NB4 (cell line): ENCODE measurements at regions not wholly inside any gene's neighbourhood (a gene's known extent, or its start where the extent isn't known, plus 50 kb on each side); places are given as distances from the start of the nearest gene placed in this dataset.

Source experiments
- POLR2A ChIP-seq: IDR thresholded peaks from 2 replicates; pipeline ENCODE4 v1.6.1; 2011; ENCODE audit warnings: mild to moderate bottlenecking; ENCODE audit not compliant: insufficient read length; ENCODE audit errors: extremely low read depth
- TF ChIP-seq, protein P1 (sequence below): IDR thresholded peaks from one replicate; pipeline ENCODE4 v1.5.1; 2012; ENCODE audit warnings: low read depth, low read length

DNA sequence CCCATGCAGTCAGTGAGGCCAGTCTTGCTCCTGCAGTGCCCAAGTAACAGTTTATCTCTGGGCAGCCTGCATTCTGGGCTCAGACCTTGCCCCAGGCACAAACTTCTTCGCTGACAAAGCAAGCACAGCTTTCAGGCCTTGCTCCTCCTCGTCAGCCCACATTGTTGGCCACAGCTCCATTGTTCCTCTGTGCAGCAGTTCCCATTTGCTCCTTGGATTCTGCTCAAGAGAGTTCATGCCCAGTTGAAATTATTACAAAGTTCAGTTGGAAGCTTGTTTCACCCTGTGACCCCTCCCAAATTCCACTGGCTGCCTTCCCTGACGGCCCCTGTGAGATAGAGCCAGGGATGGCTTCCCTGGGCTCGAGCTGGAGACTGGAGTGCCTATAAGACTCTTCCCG lies 163.4 kb upstream of the DDHD1 start:
- TF ChIP-seq POLR2A: no peak
- TF ChIP-seq, protein P1, sequence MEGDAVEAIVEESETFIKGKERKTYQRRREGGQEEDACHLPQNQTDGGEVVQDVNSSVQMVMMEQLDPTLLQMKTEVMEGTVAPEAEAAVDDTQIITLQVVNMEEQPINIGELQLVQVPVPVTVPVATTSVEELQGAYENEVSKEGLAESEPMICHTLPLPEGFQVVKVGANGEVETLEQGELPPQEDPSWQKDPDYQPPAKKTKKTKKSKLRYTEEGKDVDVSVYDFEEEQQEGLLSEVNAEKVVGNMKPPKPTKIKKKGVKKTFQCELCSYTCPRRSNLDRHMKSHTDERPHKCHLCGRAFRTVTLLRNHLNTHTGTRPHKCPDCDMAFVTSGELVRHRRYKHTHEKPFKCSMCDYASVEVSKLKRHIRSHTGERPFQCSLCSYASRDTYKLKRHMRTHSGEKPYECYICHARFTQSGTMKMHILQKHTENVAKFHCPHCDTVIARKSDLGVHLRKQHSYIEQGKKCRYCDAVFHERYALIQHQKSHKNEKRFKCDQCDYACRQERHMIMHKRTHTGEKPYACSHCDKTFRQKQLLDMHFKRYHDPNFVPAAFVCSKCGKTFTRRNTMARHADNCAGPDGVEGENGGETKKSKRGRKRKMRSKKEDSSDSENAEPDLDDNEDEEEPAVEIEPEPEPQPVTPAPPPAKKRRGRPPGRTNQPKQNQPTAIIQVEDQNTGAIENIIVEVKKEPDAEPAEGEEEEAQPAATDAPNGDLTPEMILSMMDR: no peak
